Upper lobe of left lung (tissue), 6 donors: ENCODE measurements at regions not wholly inside any gene's neighbourhood (a gene's known extent, or its start where the extent isn't known, plus 50 kb on each side); places are given as distances from the start of the nearest gene placed in this dataset.

Source experiments
- ATAC-seq, 2 donors: fragments of 200-7000 bp; cut with Tn5 transposase; one replicate each; pipeline ENCODE4 v1.9.1; 2022; ENCODE audit warnings: mild to moderate bottlenecking in 2 of 2, moderate library complexity in 2 of 2; ENCODE audit not compliant: low FRiP score in 2 of 2
- DNase-seq, 2 donors: peaks; one replicate each; pipeline ENCODE4 v3.0.0-alpha.2; 2019 to 2020
- H3K27ac ChIP-seq, 4 donors: fragments of 200-600 bp; sonication (generic); one replicate each; pipeline ENCODE4 v1.5.1; 2016 to 2019
- H3K27me3 ChIP-seq, 4 donors: fragments of 200-600 bp; sonication (generic); one replicate each; pipeline ENCODE4 v1.5.1; 2017 to 2019
- H3K36me3 ChIP-seq, 4 donors: fragments of 200-600 bp; sonication (generic); one replicate each; pipeline ENCODE4 v1.5.1; 2016 to 2019
- H3K4me1 ChIP-seq, 4 donors: fragments of 200-600 bp; sonication (generic); one replicate each; pipeline ENCODE4 v1.5.1; 2018 to 2019
- H3K4me3 ChIP-seq, 4 donors: fragments of 200-600 bp; sonication (generic); one replicate each; pipeline ENCODE4 v1.5.1; 2017 to 2019; ENCODE audit warnings: mild to moderate bottlenecking in 2 of 4, moderate library complexity in 1 of 4
- H3K9me3 ChIP-seq, 4 donors: fragments of 200-600 bp; sonication (generic); one replicate each; pipeline ENCODE4 v1.5.1; 2018 to 2019
- CTCF ChIP-seq, 6 experiments: fragments of 450-650 bp in 4 of 6; fragments of 200-600 bp in 2 of 6; sonication (generic) in 2 of 6; IDR thresholded peaks; one replicate each; pipeline ENCODE4 v1.5.1; 2016 to 2019; ENCODE audit warnings: antibody characterized with exemption in 6 of 6
- EP300 ChIP-seq, 4 donors: sonication (generic); formaldehyde crosslinking; IDR thresholded peaks; one replicate each; pipeline ENCODE4 v1.5.1; 2017; ENCODE audit warnings: antibody characterized with exemption in 4 of 4, control low read depth in 2 of 4
- POLR2A ChIP-seq, 4 donors: fragments of 450-650 bp; IDR thresholded peaks; one replicate each; pipeline ENCODE4 v1.5.1; 2016 to 2017; ENCODE audit warnings: antibody characterized with exemption in 4 of 4, mild to moderate bottlenecking in 2 of 4
- POLR2AphosphoS5 ChIP-seq, 2 donors: sonication (generic); formaldehyde crosslinking; IDR thresholded peaks; one replicate each; pipeline ENCODE4 v1.5.1; 2017; ENCODE audit warnings: antibody characterized with exemption in 2 of 2
- WGBS, 2 donors: methylation state at CpG; one replicate each; pipeline ENCODE4 v1.1.5; 2017 to 2018; 5-methylcytosine and 5-hydroxymethylcytosine counted together
- donor health status: DM: no; HTN: no; CAD: no; lungs with moderate emphysema.
- donor health status: DM: no; HTN: yes; CAD: no; lungs with severe emphysema.

GRCh38 chr11:42253156-42253555, 793.7 kb upstream of the LRRC4C start:
- no peak overlapping the region for H3K4me3 ChIP-seq
- no peaks in the 10 kb centered on the region for H3K27me3 ChIP-seq
- H3K9me3 ChIP-seq = no peaks in the 10 kb centered on the region
- H3K36me3 ChIP-seq = no peaks in the 10 kb centered on the region
- H3K27ac ChIP-seq = no peak overlapping the region
- TF ChIP-seq EP300 (IDR thresholded peaks at IDR 0.05) (no peak), POLR2A (IDR thresholded peaks at IDR 0.05) (no peak), POLR2AphosphoS5 (IDR thresholded peaks at IDR 0.05) (no peak), CTCF (IDR thresholded peaks at IDR 0.05) (no peak)
- 51 to 54% methylated on average over 3 of the region's 3 CpGs for WGBS, 2 donors
- DNase-seq (no peak), ATAC-seq (no peak)
- H3K4me1 ChIP-seq = no peaks in the 10 kb centered on the region

- ATAC-seq = no peak
- 75 to 79% methylated on average over 1 of the region's 1 CpG for WGBS, 2 donors
Observed at GRCh38 chr11:42255906-42256305, 796.5 kb upstream of the LRRC4C start.

GRCh38 chr11:42257534-42257933, 798.1 kb upstream of the LRRC4C start:
- H3K4me1 ChIP-seq = no peaks in the 10 kb centered on the region
- no peaks in the 10 kb centered on the region for H3K27me3 ChIP-seq
- TF ChIP-seq POLR2A (IDR thresholded peaks at IDR 0.05) = no peak
- no peak for TF ChIP-seq CTCF (IDR thresholded peaks at IDR 0.05)
- TF ChIP-seq POLR2AphosphoS5 (IDR thresholded peaks at IDR 0.05) = no peak
- no peak for TF ChIP-seq EP300 (IDR thresholded peaks at IDR 0.05)
- H3K27ac ChIP-seq = no peak overlapping the region
- no peaks in the 10 kb centered on the region for H3K36me3 ChIP-seq
- DNase-seq = no peak
- no peak overlapping the region for H3K4me3 ChIP-seq
- H3K9me3 ChIP-seq = no peaks in the 10 kb centered on the region
- 30 to 44% methylated on average over 2 of the region's 2 CpGs for WGBS, 2 donors
- ATAC-seq = no peak

More at GRCh38 chr11:42255906-42256305, 796.5 kb upstream of the LRRC4C start:
- TF ChIP-seq POLR2AphosphoS5 (IDR thresholded peaks at IDR 0.05) (no peak), POLR2A (IDR thresholded peaks at IDR 0.05) (no peak), CTCF (IDR thresholded peaks at IDR 0.05) (no peak), EP300 (IDR thresholded peaks at IDR 0.05) (no peak)
- H3K9me3 ChIP-seq = no peaks in the 10 kb centered on the region
- no peaks in the 10 kb centered on the region for H3K36me3 ChIP-seq
- no peak overlapping the region for H3K27ac ChIP-seq
- DNase-seq = no peak
- no peaks in the 10 kb centered on the region for H3K27me3 ChIP-seq
- no peak overlapping the region for H3K4me3 ChIP-seq
- no peaks in the 10 kb centered on the region for H3K4me1 ChIP-seq

- ATAC-seq (no peak), DNase-seq (no peak)
- H3K4me3 ChIP-seq = no peak overlapping the region
- no peaks in the 10 kb centered on the region for H3K4me1 ChIP-seq
- no peak for TF ChIP-seq EP300 (IDR thresholded peaks at IDR 0.05)
- no peak for TF ChIP-seq POLR2AphosphoS5 (IDR thresholded peaks at IDR 0.05)
- no peak for TF ChIP-seq CTCF (IDR thresholded peaks at IDR 0.05)
- no peak for TF ChIP-seq POLR2A (IDR thresholded peaks at IDR 0.05)
- no peaks in the 10 kb centered on the region for H3K9me3 ChIP-seq
- WGBS, 2 donors = 76 to 82% methylated on average over 7 of the region's 7 CpGs
- no peaks in the 10 kb centered on the region for H3K27me3 ChIP-seq
- H3K36me3 ChIP-seq = no peaks in the 10 kb centered on the region
- no peak overlapping the region for H3K27ac ChIP-seq
Observed at GRCh38 chr11:42265072-42265471, 805.6 kb upstream of the LRRC4C start.

GRCh38 chr11:42271306-42271705, 811.9 kb upstream of the LRRC4C start:
- TF ChIP-seq POLR2A (IDR thresholded peaks at IDR 0.05) (no peak), CTCF (IDR thresholded peaks at IDR 0.05) (no peak), EP300 (IDR thresholded peaks at IDR 0.05) (no peak), POLR2AphosphoS5 (IDR thresholded peaks at IDR 0.05) (no peak)
- ATAC-seq (no peak), DNase-seq (no peak)
- H3K9me3 ChIP-seq = peaks cover 3 to 14% (median 6%) of the 10 kb centered on the region in 4 donors
- H3K4me3 ChIP-seq = no peak overlapping the region
- H3K27ac ChIP-seq = no peak overlapping the region
- 60 to 64% methylated on average over 3 of the region's 3 CpGs for WGBS, 2 donors
- no peaks in the 10 kb centered on the region for H3K27me3 ChIP-seq
- H3K36me3 ChIP-seq = no peaks in the 10 kb centered on the region
- H3K4me1 ChIP-seq = no peaks in the 10 kb centered on the region
